ENCODE measurements at regions not wholly inside any gene's neighbourhood (a gene's known extent, or its start where the extent isn't known, plus 50 kb on each side); places are given as distances from the start of the nearest gene placed in this dataset.

- TF ChIP-seq, protein P1, sequence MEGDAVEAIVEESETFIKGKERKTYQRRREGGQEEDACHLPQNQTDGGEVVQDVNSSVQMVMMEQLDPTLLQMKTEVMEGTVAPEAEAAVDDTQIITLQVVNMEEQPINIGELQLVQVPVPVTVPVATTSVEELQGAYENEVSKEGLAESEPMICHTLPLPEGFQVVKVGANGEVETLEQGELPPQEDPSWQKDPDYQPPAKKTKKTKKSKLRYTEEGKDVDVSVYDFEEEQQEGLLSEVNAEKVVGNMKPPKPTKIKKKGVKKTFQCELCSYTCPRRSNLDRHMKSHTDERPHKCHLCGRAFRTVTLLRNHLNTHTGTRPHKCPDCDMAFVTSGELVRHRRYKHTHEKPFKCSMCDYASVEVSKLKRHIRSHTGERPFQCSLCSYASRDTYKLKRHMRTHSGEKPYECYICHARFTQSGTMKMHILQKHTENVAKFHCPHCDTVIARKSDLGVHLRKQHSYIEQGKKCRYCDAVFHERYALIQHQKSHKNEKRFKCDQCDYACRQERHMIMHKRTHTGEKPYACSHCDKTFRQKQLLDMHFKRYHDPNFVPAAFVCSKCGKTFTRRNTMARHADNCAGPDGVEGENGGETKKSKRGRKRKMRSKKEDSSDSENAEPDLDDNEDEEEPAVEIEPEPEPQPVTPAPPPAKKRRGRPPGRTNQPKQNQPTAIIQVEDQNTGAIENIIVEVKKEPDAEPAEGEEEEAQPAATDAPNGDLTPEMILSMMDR (IDR thresholded peaks at IDR 0.05; ENCODE audit: low read depth, low read length): no peak
- TF ChIP-seq MAX (IDR thresholded peaks at IDR 0.05; ENCODE audit: low read depth, low read length): no peak
Observed at GRCh38 chr6:44712353-44713111, 325.0 kb downstream of the CDC5L start.
